Left ventricle myocardium inferior (tissue), 1 donor: ENCODE measurements at regions not wholly inside any gene's neighbourhood (a gene's known extent, or its start where the extent isn't known, plus 50 kb on each side); places are given as distances from the start of the nearest gene placed in this dataset.

ENCODE experiments used
- DNase-seq: peaks from one replicate; pipeline ENCODE4 v3.0.0-alpha.2; 2020
- H3K27ac ChIP-seq: fragments of 200-600 bp; replicated peaks from 2 replicates; pipeline ENCODE4 v1.8.0; 2021
- H3K27me3 ChIP-seq: fragments of 200-600 bp; 2 replicates; pipeline ENCODE4 v1.8.0; 2021; ENCODE audit warnings: low read depth
- H3K36me3 ChIP-seq: fragments of 200-600 bp; 2 replicates; pipeline ENCODE4 v1.8.0; 2021
- H3K4me1 ChIP-seq: fragments of 200-600 bp; 2 replicates; pipeline ENCODE4 v1.8.0; 2021
- H3K4me3 ChIP-seq: fragments of 200-600 bp; 2 replicates; pipeline ENCODE4 v1.8.0; 2021; ENCODE audit warnings: mild to moderate bottlenecking, moderate library complexity
- H3K9me3 ChIP-seq: fragments of 200-600 bp; replicated peaks from 2 replicates; pipeline ENCODE4 v1.8.0; 2021
- CTCF ChIP-seq: fragments of 200-600 bp; IDR thresholded peaks from 2 replicates; pipeline ENCODE4 v1.8.0; 2021; ENCODE audit warnings: antibody characterized with exemption, mild to moderate bottlenecking, borderline replicate concordance
- intact Hi-C: fragments of 100-400 bp; cut with micrococcal nuclease; formaldehyde crosslinking; loops from one replicate; pipeline ENCODE4 v1.11.0; 2022
- donor health status: DM: no; HTN: yes; CAD: no; lungs with severe emphysema.

- TF ChIP-seq CTCF, result no peak
- H3K4me3 ChIP-seq, result no peak overlapping the region
- no peak overlapping the region for H3K27ac ChIP-seq
- no peaks in the 10 kb centered on the region for H3K36me3 ChIP-seq
- peaks cover 10% of the 10 kb centered on the region for H3K9me3 ChIP-seq
- no peaks in the 10 kb centered on the region for H3K4me1 ChIP-seq
- DNase-seq, result no peak
- H3K27me3 ChIP-seq, result peaks cover 31% of the 10 kb centered on the region
- intact Hi-C loops, result no loop called here
Observed at GRCh38 chr12:118746960-118747359, 234.4 kb upstream of the SRRM4 start.

GRCh38 chr12:118747771-118748170, 233.6 kb upstream of the SRRM4 start:
- intact Hi-C loops, result no loop called here
- no peak for DNase-seq

GRCh38 chr12:118748478-118749380, 232.6 kb upstream of the SRRM4 start:
- TF ChIP-seq CTCF, result no peak
- DNase-seq, result no peak
- intact Hi-C loops, result no loop called here
- Histone ChIP-seq H3K27ac (no peak overlapping the region), H3K27me3 (peaks cover 44% of the 10 kb centered on the region), H3K4me1 (no peaks in the 10 kb centered on the region), H3K4me3 (no peak overlapping the region), H3K9me3 (peaks cover 10% of the 10 kb centered on the region), H3K36me3 (no peaks in the 10 kb centered on the region)

More at GRCh38 chr12:118747771-118748170, 233.6 kb upstream of the SRRM4 start:
- H3K27ac ChIP-seq, result no peak overlapping the region
- peaks cover 39% of the 10 kb centered on the region for H3K27me3 ChIP-seq
- H3K4me1 ChIP-seq, result no peaks in the 10 kb centered on the region
- no peaks in the 10 kb centered on the region for H3K36me3 ChIP-seq
- peaks cover 10% of the 10 kb centered on the region for H3K9me3 ChIP-seq
- H3K4me3 ChIP-seq, result no peak overlapping the region
- TF ChIP-seq CTCF, result no peak

GRCh38 chr12:118749646-118750045, 231.7 kb upstream of the SRRM4 start:
- no peak for DNase-seq
- intact Hi-C loops, result no loop called here
- no peaks in the 10 kb centered on the region for H3K36me3 ChIP-seq
- H3K27ac ChIP-seq, result no peak overlapping the region
- TF ChIP-seq CTCF, result no peak
- H3K4me3 ChIP-seq, result no peak overlapping the region
- H3K9me3 ChIP-seq, result peaks cover 10% of the 10 kb centered on the region
- peaks cover 53% of the 10 kb centered on the region for H3K27me3 ChIP-seq
- H3K4me1 ChIP-seq, result no peaks in the 10 kb centered on the region

GRCh38 chr12:118750666-118751065, 230.7 kb upstream of the SRRM4 start:
- no peaks in the 10 kb centered on the region for H3K4me1 ChIP-seq
- intact Hi-C loops, result no loop called here
- no peaks in the 10 kb centered on the region for H3K36me3 ChIP-seq
- H3K27ac ChIP-seq, result no peak overlapping the region
- H3K4me3 ChIP-seq, result no peak overlapping the region
- H3K9me3 ChIP-seq, result peaks cover 10% of the 10 kb centered on the region
- TF ChIP-seq CTCF, result no peak
- no peak for DNase-seq
- peaks cover 55% of the 10 kb centered on the region for H3K27me3 ChIP-seq
